Colonic mucosa (tissue), 4 donors: ENCODE measurements at regions not wholly inside any gene's neighbourhood (a gene's known extent, or its start where the extent isn't known, plus 50 kb on each side); places are given as distances from the start of the nearest gene placed in this dataset.

Experiments used
- DNase-seq: peaks from one replicate; pipeline ENCODE4 v3.0.0-alpha.2; 2020
- H3K27ac ChIP-seq: fragments of 200-600 bp; one replicate; pipeline ENCODE4 v1.8.0; 2021
- H3K27me3 ChIP-seq: fragments of 200-600 bp; one replicate; pipeline ENCODE4 v1.8.0; 2021
- H3K36me3 ChIP-seq: fragments of 200-600 bp; one replicate; pipeline ENCODE4 v1.8.0; 2021
- H3K4me1 ChIP-seq: fragments of 200-600 bp; one replicate; pipeline ENCODE4 v1.8.0; 2021; ENCODE audit warnings: mild to moderate bottlenecking
- H3K4me3 ChIP-seq: fragments of 200-600 bp; one replicate; pipeline ENCODE4 v1.8.0; 2021
- H3K9ac ChIP-seq, 2 donors: one replicate each; pipeline ENCODE4 v1.7.0; 2013; ENCODE audit warnings: control low read depth in 2 of 2, low read depth in 2 of 2, low read length in 2 of 2
- H3K9me3 ChIP-seq: fragments of 200-600 bp; one replicate; pipeline ENCODE4 v1.8.0; 2021
- intact Hi-C: fragments of 100-400 bp; cut with DNase I; formaldehyde crosslinking; loops from one replicate; pipeline ENCODE4 v1.14.1; 2022
- TF ChIP-seq, protein P1 (sequence below): fragments of 200-600 bp; IDR thresholded peaks from one replicate; pipeline ENCODE4 v1.8.0; 2022; ENCODE audit warnings: antibody characterized with exemption, mild to moderate bottlenecking
- donor health status: healthy.
- donor health status: DM: no; HTN: no; CAD: no.
- donor health status: DM: no; HTN: no; CAD: no.

DNA sequence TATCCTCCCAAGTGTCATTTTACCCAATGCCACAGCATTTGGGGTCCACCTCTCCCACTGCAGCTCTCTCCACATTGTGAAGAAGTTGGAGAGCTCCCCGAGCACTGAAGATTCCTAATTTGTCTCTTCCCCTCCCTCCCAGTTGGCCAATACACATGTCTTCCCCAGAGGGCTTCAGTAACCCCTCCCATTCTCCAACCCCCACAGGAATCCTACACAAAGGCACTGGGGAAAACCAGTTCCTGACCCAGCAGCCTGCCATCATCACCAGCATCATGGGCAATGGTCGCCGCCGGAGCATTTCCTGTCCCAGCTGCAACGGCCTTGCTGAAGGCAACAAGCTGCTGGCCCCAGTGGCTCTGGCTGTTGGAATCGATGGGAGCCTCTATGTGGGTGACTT lies 87.3 kb upstream of the WWC1 start:
- TF ChIP-seq, protein P1, sequence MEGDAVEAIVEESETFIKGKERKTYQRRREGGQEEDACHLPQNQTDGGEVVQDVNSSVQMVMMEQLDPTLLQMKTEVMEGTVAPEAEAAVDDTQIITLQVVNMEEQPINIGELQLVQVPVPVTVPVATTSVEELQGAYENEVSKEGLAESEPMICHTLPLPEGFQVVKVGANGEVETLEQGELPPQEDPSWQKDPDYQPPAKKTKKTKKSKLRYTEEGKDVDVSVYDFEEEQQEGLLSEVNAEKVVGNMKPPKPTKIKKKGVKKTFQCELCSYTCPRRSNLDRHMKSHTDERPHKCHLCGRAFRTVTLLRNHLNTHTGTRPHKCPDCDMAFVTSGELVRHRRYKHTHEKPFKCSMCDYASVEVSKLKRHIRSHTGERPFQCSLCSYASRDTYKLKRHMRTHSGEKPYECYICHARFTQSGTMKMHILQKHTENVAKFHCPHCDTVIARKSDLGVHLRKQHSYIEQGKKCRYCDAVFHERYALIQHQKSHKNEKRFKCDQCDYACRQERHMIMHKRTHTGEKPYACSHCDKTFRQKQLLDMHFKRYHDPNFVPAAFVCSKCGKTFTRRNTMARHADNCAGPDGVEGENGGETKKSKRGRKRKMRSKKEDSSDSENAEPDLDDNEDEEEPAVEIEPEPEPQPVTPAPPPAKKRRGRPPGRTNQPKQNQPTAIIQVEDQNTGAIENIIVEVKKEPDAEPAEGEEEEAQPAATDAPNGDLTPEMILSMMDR = no peak
- no peaks in the 10 kb centered on the region for H3K27me3 ChIP-seq
- H3K36me3 ChIP-seq = no peaks in the 10 kb centered on the region
- no peak overlapping the region for H3K4me3 ChIP-seq
- DNase-seq = no peak
- no peaks in the 10 kb centered on the region for H3K9me3 ChIP-seq
- intact Hi-C loops = no loop called here
- H3K4me1 ChIP-seq = no peaks in the 10 kb centered on the region
- H3K27ac ChIP-seq = no peak overlapping the region
- no peak overlapping the region for H3K9ac ChIP-seq

DNA sequence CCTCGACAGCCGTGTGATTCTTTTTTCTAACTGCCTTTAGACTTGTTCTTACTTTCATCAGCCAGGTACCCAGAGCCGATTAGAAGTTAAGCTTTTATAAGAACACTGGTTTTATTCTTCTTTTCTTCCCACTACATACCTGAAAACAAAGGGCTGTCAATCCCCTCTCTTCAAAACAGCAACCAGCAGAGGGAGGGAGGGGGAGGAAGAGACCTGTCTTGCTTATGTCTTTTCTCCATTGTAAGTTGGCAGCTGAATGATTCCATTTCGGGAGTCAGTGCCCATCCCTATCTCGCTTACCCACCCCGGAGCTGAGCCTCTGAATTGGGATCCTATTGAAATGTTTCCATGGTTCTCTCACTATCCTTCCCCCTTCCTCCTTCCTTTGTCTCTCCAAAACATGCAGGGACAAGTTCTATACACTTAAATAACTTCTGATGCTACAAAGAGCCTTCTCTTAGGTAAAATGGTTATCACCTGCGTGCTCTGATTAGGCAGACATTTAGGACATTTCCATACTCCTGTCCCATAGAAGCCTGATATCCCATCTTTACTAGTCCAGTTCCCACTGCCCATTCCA lies 83.9 kb upstream of the WWC1 start:
- Histone ChIP-seq H3K9me3 (no peaks in the 10 kb centered on the region), H3K27me3 (no peaks in the 10 kb centered on the region), H3K9ac (no peak overlapping the region), H3K4me1 (no peaks in the 10 kb centered on the region), H3K36me3 (no peaks in the 10 kb centered on the region), H3K27ac (no peak overlapping the region), H3K4me3 (no peak overlapping the region)
- TF ChIP-seq, protein P1 = no peak
- no peak for DNase-seq
- intact Hi-C loops = no loop called here

DNA sequence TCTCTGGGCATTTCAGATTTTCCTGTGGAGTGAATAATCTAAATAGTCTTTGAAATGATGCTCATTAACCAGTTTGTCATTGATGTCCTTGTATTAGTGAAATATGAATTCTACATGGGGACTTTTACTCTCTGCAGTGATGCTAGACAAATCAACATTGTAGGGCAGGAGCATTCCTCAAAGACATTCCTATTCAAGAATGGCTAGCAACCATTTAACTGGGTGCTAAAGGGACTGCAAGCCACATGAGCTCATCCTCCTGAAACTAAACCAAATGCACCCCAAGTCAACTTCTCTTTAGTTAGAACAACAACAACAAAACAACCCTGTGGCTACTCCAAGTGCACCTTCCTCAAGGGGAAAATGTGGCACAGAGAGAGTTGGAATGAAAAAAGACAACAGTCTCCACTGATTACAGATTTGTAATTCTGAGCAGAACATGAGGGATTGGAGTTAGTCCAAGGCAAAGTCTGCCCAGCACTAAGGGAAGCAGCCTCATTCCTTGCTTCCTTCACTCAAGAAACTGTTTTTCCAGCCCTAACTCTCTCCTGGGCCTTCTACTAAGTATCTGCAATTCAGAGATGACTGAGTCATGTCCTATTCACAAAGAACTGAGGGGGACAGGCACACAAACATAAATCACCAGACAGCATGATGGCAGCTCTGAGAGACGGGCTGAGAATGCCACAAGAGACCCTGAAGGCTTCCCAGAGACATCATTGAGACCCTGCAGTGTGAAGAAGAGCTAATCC lies 82.0 kb upstream of the WWC1 start:
- TF ChIP-seq, protein P1 = no peak
- H3K36me3 ChIP-seq = no peaks in the 10 kb centered on the region
- intact Hi-C loops = no loop called here
- no peak overlapping the region for H3K4me3 ChIP-seq
- H3K27ac ChIP-seq = no peak overlapping the region
- H3K9ac ChIP-seq = no peak overlapping the region
- no peaks in the 10 kb centered on the region for H3K9me3 ChIP-seq
- no peak for DNase-seq
- H3K27me3 ChIP-seq = no peaks in the 10 kb centered on the region
- H3K4me1 ChIP-seq = no peaks in the 10 kb centered on the region

DNA sequence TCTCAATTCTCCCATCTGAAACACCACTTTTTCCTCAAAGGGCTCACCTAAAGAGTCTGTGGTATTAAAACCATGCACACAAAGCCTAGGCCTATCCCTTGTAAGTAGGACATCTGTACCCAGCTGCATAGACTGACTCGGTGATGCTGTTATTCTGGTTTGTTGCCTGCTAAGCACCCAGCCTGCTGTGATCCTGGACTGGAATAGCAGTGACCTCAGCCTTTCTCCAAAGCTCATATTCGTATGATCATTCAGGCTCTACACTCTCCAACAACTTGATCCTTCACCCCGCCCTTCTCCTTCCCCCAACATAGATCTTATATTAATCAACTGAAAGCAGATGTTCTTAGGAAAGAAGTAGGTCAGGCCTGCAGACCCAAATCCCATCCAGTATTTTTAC lies 81.4 kb upstream of the WWC1 start:
- no peak for DNase-seq

DNA sequence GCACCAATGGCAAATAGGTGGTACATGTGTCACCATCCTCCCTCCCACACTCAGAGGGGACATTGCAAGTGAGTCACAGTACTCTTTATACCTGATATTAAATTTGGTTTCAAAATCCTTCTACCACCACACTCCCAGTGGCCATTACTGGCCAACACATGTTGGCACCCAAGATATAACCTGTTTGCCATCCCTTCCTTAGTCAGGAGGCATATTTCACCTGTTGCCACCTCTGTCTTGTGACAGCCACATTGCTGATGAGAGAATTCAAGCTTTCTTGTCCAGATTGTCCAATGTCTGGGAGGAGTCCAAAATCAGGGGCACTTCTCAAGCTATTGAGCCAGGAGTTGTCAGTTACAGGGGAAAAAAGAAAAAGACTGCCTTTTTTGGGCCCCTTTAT lies 80.2 kb upstream of the WWC1 start:
- Histone ChIP-seq H3K36me3 (no peaks in the 10 kb centered on the region), H3K4me1 (no peaks in the 10 kb centered on the region), H3K9ac (no peak overlapping the region), H3K27ac (no peak overlapping the region), H3K4me3 (no peak overlapping the region), H3K9me3 (no peaks in the 10 kb centered on the region), H3K27me3 (no peaks in the 10 kb centered on the region)
- intact Hi-C loops = no loop called here
- TF ChIP-seq, protein P1 = no peak
- DNase-seq = no peak

More for the DNA sequence above, 81.4 kb upstream of the WWC1 start:
- Histone ChIP-seq H3K27ac (no peak overlapping the region), H3K4me1 (no peaks in the 10 kb centered on the region), H3K36me3 (no peaks in the 10 kb centered on the region), H3K9me3 (no peaks in the 10 kb centered on the region), H3K9ac (no peak overlapping the region), H3K27me3 (no peaks in the 10 kb centered on the region), H3K4me3 (no peak overlapping the region)
- intact Hi-C loops = no loop called here
- TF ChIP-seq, protein P1 = no peak
